Keratinocyte (primary cell): ENCODE measurements at regions not wholly inside any gene's neighbourhood (a gene's known extent, or its start where the extent isn't known, plus 50 kb on each side); places are given as distances from the start of the nearest gene placed in this dataset.

Source experiments
- DNase-seq: peaks from one replicate; pipeline ENCODE4 v3.0.0-alpha.2; 2011; ENCODE audit warnings: low read depth, missing footprints, low spot score
- FAIRE-seq: peaks from 2 replicates; lab custom pipeline; 2011; peaks lifted over from hg19 to GRCh38; lab: Jason Lieb, UNC
- H2AFZ ChIP-seq: 2 replicates; pipeline ENCODE4 v1.6.0; 2012; ENCODE audit warnings: low read length, control low read depth, inconsistent platforms; ENCODE audit not compliant: control insufficient read depth
- H3K27ac ChIP-seq: 2 replicates; pipeline ENCODE4 v1.5.1; 2011; ENCODE audit warnings: low read length; ENCODE audit not compliant: control insufficient read depth, insufficient read depth
- H3K27me3 ChIP-seq: 3 replicates; pipeline ENCODE4 v1.6.0; 2011; ENCODE audit warnings: low read length; ENCODE audit not compliant: control insufficient read depth, insufficient read depth; ENCODE audit errors: extremely low read depth
- H3K36me3 ChIP-seq, 2 experiments: 2 replicates in 1 of 2; 3 replicates in 1 of 2; pipeline ENCODE4 v1.5.1; 2011; ENCODE audit warnings: low read length in 2 of 2, mild to moderate bottlenecking in 1 of 2; ENCODE audit not compliant: control insufficient read depth in 2 of 2, insufficient read depth in 2 of 2; ENCODE audit errors: extremely low read depth in 1 of 2
- H3K4me1 ChIP-seq: 3 replicates; pipeline ENCODE4 v1.5.1; 2011; ENCODE audit warnings: low read length; ENCODE audit not compliant: control insufficient read depth, insufficient read depth; ENCODE audit errors: extremely low read depth
- H3K4me2 ChIP-seq: 3 replicates; pipeline ENCODE4 v1.6.0; 2011; ENCODE audit warnings: low read depth, low read length; ENCODE audit not compliant: control insufficient read depth, insufficient read depth; ENCODE audit errors: extremely low read depth
- H3K4me3 ChIP-seq, 3 experiments: fragments of 200-600 bp in 1 of 3; sonication (generic) in 1 of 3; 2 replicates in 2 of 3; 3 replicates in 1 of 3; pipeline ENCODE4 v1.5.1; 2011 to 2016; ENCODE audit warnings: low read length in 3 of 3, mild to moderate bottlenecking in 3 of 3, control low read depth in 2 of 3, inconsistent platforms in 1 of 3, low read depth in 1 of 3, mixed read lengths in 1 of 3, mixed run types in 1 of 3, moderate library complexity in 1 of 3; ENCODE audit not compliant: control insufficient read depth in 2 of 3, insufficient read depth in 2 of 3; ENCODE audit errors: extremely low read depth in 1 of 3
- H3K79me2 ChIP-seq: 2 replicates; pipeline ENCODE4 v1.6.0; 2012; ENCODE audit warnings: low read length; ENCODE audit not compliant: control insufficient read depth, insufficient read depth
- H3K9ac ChIP-seq: 3 replicates; pipeline ENCODE4 v1.6.0; 2011; ENCODE audit warnings: low read length; ENCODE audit not compliant: control insufficient read depth, insufficient read depth; ENCODE audit errors: extremely low read depth
- H3K9me1 ChIP-seq: 3 replicates; pipeline ENCODE4 v1.6.0; 2011; ENCODE audit warnings: low read length; ENCODE audit not compliant: control insufficient read depth, insufficient read depth; ENCODE audit errors: extremely low read depth
- H3K9me3 ChIP-seq: 2 replicates; pipeline ENCODE4 v1.5.1; 2012; ENCODE audit warnings: low read depth, low read length; ENCODE audit not compliant: control insufficient read depth
- H4K20me1 ChIP-seq: 3 replicates; pipeline ENCODE4 v1.6.0; 2011; ENCODE audit warnings: low read length; ENCODE audit not compliant: control insufficient read depth, insufficient read depth; ENCODE audit errors: extremely low read depth
- CTCF ChIP-seq, 3 experiments: IDR thresholded peaks in 1 of 3; conservative IDR thresholded peaks in 1 of 3; optimal IDR thresholded peaks in 1 of 3; 2 replicates in 2 of 3; 3 replicates in 1 of 3; pipeline versions ENCODE3 to v1.5.1; 2011; ENCODE audit warnings: low read length in 3 of 3, mild to moderate bottlenecking in 3 of 3, moderate library complexity in 2 of 3, control low read depth in 1 of 3, inconsistent platforms in 1 of 3; ENCODE audit not compliant: insufficient read depth in 2 of 3; ENCODE audit errors: extremely low read depth in 1 of 3
- EZH2 ChIP-seq: IDR thresholded peaks from one replicate; pipeline ENCODE4 v1.6.1; 2012; ENCODE audit warnings: inconsistent platforms, mild to moderate bottlenecking, low read length, moderate library complexity
- dilution Hi-C: fragments of 300-500 bp; cut with MboI; formaldehyde crosslinking; loops from one replicate; pipeline ENCODE4 v1.7.0; 2020; ENCODE audit warnings: low sequenced_read_pairs; ENCODE audit not compliant: extremely low pct_ligation_motif_present

DNA sequence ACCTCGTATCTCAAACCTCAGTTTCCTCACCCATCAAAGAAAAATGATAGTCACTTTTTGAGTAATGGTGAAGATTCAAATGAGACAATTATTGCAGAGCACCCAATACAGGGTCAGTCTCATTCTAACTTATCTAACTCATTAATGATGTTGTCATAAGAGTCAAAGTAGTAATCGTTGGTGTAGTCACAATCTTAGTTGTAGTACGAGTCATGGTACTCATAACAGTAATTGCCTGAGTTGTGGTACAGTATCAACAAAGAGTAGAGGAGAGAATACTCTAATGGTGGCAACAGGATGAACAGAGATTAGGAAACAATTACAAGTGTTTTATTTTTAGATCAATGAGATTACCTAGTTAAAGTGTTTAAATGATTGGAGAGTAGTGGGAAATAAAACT, 93.6 kb upstream of the TMTC2 start:
- H3K4me2 ChIP-seq, result no peak overlapping the region
- DNase-seq (no peak), FAIRE-seq (no peak)
- H3K9me1 ChIP-seq, result no peaks in the 10 kb centered on the region
- no peaks in the 10 kb centered on the region for H3K27me3 ChIP-seq
- H3K27ac ChIP-seq, result no peak overlapping the region
- no peak for TF ChIP-seq EZH2
- TF ChIP-seq CTCF (optimal IDR thresholded peaks at IDR 0.05 in 1 of 3, IDR thresholded peaks at IDR 0.05 in 1 of 3, conservative IDR thresholded peaks at IDR 0.05 in 1 of 3; ENCODE audit: extremely low read depth in 1 of 3, insufficient read depth in 2 of 3, low read length in 3 of 3), result no peak
- H3K9ac ChIP-seq, result no peak overlapping the region
- no peaks in the 10 kb centered on the region for H4K20me1 ChIP-seq
- dilution Hi-C loops, result no loop called here
- H3K79me2 ChIP-seq, result no peaks in the 10 kb centered on the region
- H3K4me1 ChIP-seq, result no peaks in the 10 kb centered on the region
- H3K4me3 ChIP-seq, result no peak overlapping the region
- no peaks in the 10 kb centered on the region for H3K36me3 ChIP-seq
- H2AFZ ChIP-seq, result no peak overlapping the region
- no peaks in the 10 kb centered on the region for H3K9me3 ChIP-seq

- dilution Hi-C loops, result no loop called here
- DNase-seq (no peak), FAIRE-seq (no peak)
- Histone ChIP-seq H3K9me3 (no peaks in the 10 kb centered on the region), H3K27ac (no peak overlapping the region), H3K79me2 (no peaks in the 10 kb centered on the region), H3K4me2 (no peak overlapping the region), H3K4me3 (no peak overlapping the region), H3K4me1 (no peaks in the 10 kb centered on the region), H3K9me1 (no peaks in the 10 kb centered on the region), H3K36me3 (no peaks in the 10 kb centered on the region), H2AFZ (no peak overlapping the region), H3K27me3 (no peaks in the 10 kb centered on the region), H3K9ac (no peak overlapping the region), H4K20me1 (no peaks in the 10 kb centered on the region)
- TF ChIP-seq CTCF (optimal IDR thresholded peaks at IDR 0.05 in 1 of 3, IDR thresholded peaks at IDR 0.05 in 1 of 3, conservative IDR thresholded peaks at IDR 0.05 in 1 of 3; ENCODE audit: extremely low read depth in 1 of 3, insufficient read depth in 2 of 3, low read length in 3 of 3), result no peak
- no peak for TF ChIP-seq EZH2
These were observed 92.8 kb upstream of the TMTC2 start for GRCh38 chr12:82593901-82594396.
